Stimulated activated CD4-positive, alpha-beta T cell treated with anti-CD3 and anti-CD28 coated beads, TNF-alpha, amount 100 ng/mL, for 24 hours (primary cell): ENCODE measurements at regions not wholly inside any gene's neighbourhood (a gene's known extent, or its start where the extent isn't known, plus 50 kb on each side); places are given as distances from the start of the nearest gene placed in this dataset.
A peak's percentile ranks its signal among the peaks of the same experiment; 100 is the strongest.
"Not testable (repeated sequence)": the region's sequence is repeated elsewhere in the genome, so short reads cannot be mapped to it uniquely, and the experiment has no call there.

ENCODE experiments used
- DNase-seq, 3 experiments: peaks; one replicate each; pipeline ENCODE4 v3.0.0-alpha.2; 2020; ENCODE audit warnings: low read depth in 3 of 3

GRCh38 chr5:68115584-68115983, 100.0 kb upstream of the PIK3R1 start:
- no peak for DNase-seq

GRCh38 chr5:68114378-68115040, 101.0 kb upstream of the PIK3R1 start:
- DNase-seq: no peak

- DNase-seq: no peak
These were observed 102.9 kb upstream of the PIK3R1 start for GRCh38 chr5:68112658-68113057.

GRCh38 chr5:68110894-68111293, 104.7 kb upstream of the PIK3R1 start:
- no peak for DNase-seq

GRCh38 chr5:68110264-68110663, 105.3 kb upstream of the PIK3R1 start:
- no peak for DNase-seq

- DNase-seq: not testable (repeated sequence)
These were observed 111.3 kb upstream of the PIK3R1 start for GRCh38 chr5:68104217-68104616.

GRCh38 chr5:68103297-68103696, 112.3 kb upstream of the PIK3R1 start:
- DNase-seq: not testable (repeated sequence)

GRCh38 chr5:68099327-68099726, 116.2 kb upstream of the PIK3R1 start:
- DNase-seq: no peak

- DNase-seq: no peak
These were observed 121.9 kb upstream of the PIK3R1 start for GRCh38 chr5:68093455-68094159.

GRCh38 chr5:68088302-68088701, 127.3 kb upstream of the PIK3R1 start:
- DNase-seq: no peak

- DNase-seq: no peak
These were observed 127.7 kb upstream of the PIK3R1 start for GRCh38 chr5:68087866-68088265.

- no peak for DNase-seq
These were observed 128.7 kb upstream of the PIK3R1 start for GRCh38 chr5:68086857-68087256.

GRCh38 chr5:68086439-68086838, 129.1 kb upstream of the PIK3R1 start:
- DNase-seq: no peak

- DNase-seq: no peak
These were observed 131.2 kb upstream of the PIK3R1 start for GRCh38 chr5:68084396-68084795.

GRCh38 chr5:68080282-68081050, 135.1 kb upstream of the PIK3R1 start:
- no peak for DNase-seq

- no peak for DNase-seq
These were observed 138.1 kb upstream of the PIK3R1 start for GRCh38 chr5:68077349-68077894.

- DNase-seq: no peak
These were observed 140.9 kb upstream of the PIK3R1 start for GRCh38 chr5:68074633-68075032.

- no peak for DNase-seq
These were observed 141.4 kb upstream of the PIK3R1 start for GRCh38 chr5:68074048-68074632.

GRCh38 chr5:68071736-68072135, 143.8 kb upstream of the PIK3R1 start:
- DNase-seq: no peak

- no peak for DNase-seq
These were observed 144.3 kb upstream of the PIK3R1 start for GRCh38 chr5:68071282-68071632.

- DNase-seq: peak in 1 of 3 experiments; percentile 0
These were observed 144.8 kb upstream of the PIK3R1 start for GRCh38 chr5:68070591-68071281.
